OCI-LY1 (cell line): ENCODE measurements at regions not wholly inside any gene's neighbourhood (a gene's known extent, or its start where the extent isn't known, plus 50 kb on each side); places are given as distances from the start of the nearest gene placed in this dataset.

ENCODE experiments used
- H2AFZ ChIP-seq: fragments of 200-600 bp; sonication (generic), shearing (Covaris generic); 2 replicates; pipeline ENCODE4 v1.6.0; 2014; ENCODE audit warnings: antibody characterized with exemption, mild to moderate bottlenecking, low read length
- H3F3A ChIP-seq: fragments of 200-600 bp; sonication (generic), shearing (Covaris generic); 2 replicates; pipeline ENCODE4 v1.6.0; 2014; ENCODE audit warnings: mild to moderate bottlenecking, antibody characterized with exemption, low read length, moderate library complexity; ENCODE audit not compliant: insufficient read depth
- H3K27ac ChIP-seq: fragments of 200-600 bp; sonication (generic); 2 replicates; pipeline ENCODE4 v1.5.1; 2014; ENCODE audit warnings: low read length, mixed run types, mild to moderate bottlenecking, low read depth; ENCODE audit not compliant: poor library complexity, severe bottlenecking
- H3K27me3 ChIP-seq: fragments of 200-600 bp; sonication (generic); 2 replicates; pipeline ENCODE4 v1.6.0; 2014; ENCODE audit warnings: antibody characterized with exemption, mild to moderate bottlenecking, low read length, moderate library complexity; ENCODE audit not compliant: insufficient read depth
- H3K36me3 ChIP-seq: fragments of 200-600 bp; sonication (generic); 2 replicates; pipeline ENCODE4 v1.6.1; 2014; ENCODE audit warnings: mild to moderate bottlenecking, antibody characterized with exemption, low read length, moderate library complexity, mixed read lengths; ENCODE audit not compliant: insufficient read depth
- H3K4me1 ChIP-seq: fragments of 200-600 bp; sonication (generic); 2 replicates; pipeline ENCODE4 v1.5.1; 2014; ENCODE audit warnings: mild to moderate bottlenecking, low read length, moderate library complexity; ENCODE audit not compliant: insufficient read depth, severe bottlenecking
- H3K4me2 ChIP-seq: fragments of 200-600 bp; sonication (generic), shearing (Covaris generic); 2 replicates; pipeline ENCODE4 v1.6.1; 2014; ENCODE audit warnings: low read length
- H3K4me3 ChIP-seq: fragments of 200-600 bp; sonication (generic); 2 replicates; pipeline ENCODE4 v1.5.1; 2014; ENCODE audit warnings: low read length, low read depth, mild to moderate bottlenecking, mixed read lengths; ENCODE audit not compliant: poor library complexity, severe bottlenecking
- H3K79me2 ChIP-seq: fragments of 200-600 bp; shearing (Covaris generic); 2 replicates; pipeline ENCODE4 v1.6.1; 2016; ENCODE audit warnings: mixed run types, low read length, mixed read lengths; ENCODE audit not compliant: insufficient read depth
- H3K9ac ChIP-seq: fragments of 200-600 bp; sonication (generic), shearing (Covaris generic); 2 replicates; pipeline ENCODE4 v1.6.1; 2014; ENCODE audit warnings: mild to moderate bottlenecking, low read length, mixed read lengths
- H3K9me2 ChIP-seq: fragments of 200-600 bp; sonication (generic), shearing (Covaris generic); 2 replicates; pipeline ENCODE4 v1.6.1; 2014; ENCODE audit warnings: low read depth, mild to moderate bottlenecking, low read length, mixed read lengths
- H3K9me3 ChIP-seq: fragments of 200-600 bp; shearing (Covaris generic); 2 replicates; pipeline ENCODE4 v1.6.1; 2014; ENCODE audit warnings: low read length, mixed read lengths
- H4K20me1 ChIP-seq: fragments of 200-600 bp; sonication (generic), shearing (Covaris generic); 2 replicates; pipeline ENCODE4 v1.6.0; 2016; ENCODE audit warnings: mild to moderate bottlenecking, low read length; ENCODE audit not compliant: insufficient read depth
- CTCF ChIP-seq: fragments of 200-600 bp; sonication (generic), shearing (Covaris generic); IDR thresholded peaks from 2 replicates; pipeline ENCODE4 v1.5.1; 2017; ENCODE audit warnings: mild to moderate bottlenecking, antibody characterized with exemption, low read length, moderate library complexity, mixed read lengths
- EZH2 ChIP-seq: fragments of 200-600 bp; sonication (generic), shearing (Covaris generic); IDR thresholded peaks from 2 replicates; pipeline ENCODE4 v1.8.0; 2017; ENCODE audit warnings: borderline replicate concordance, mixed run types, mild to moderate bottlenecking, antibody characterized with exemption, low read length, moderate library complexity, mixed read lengths

DNA sequence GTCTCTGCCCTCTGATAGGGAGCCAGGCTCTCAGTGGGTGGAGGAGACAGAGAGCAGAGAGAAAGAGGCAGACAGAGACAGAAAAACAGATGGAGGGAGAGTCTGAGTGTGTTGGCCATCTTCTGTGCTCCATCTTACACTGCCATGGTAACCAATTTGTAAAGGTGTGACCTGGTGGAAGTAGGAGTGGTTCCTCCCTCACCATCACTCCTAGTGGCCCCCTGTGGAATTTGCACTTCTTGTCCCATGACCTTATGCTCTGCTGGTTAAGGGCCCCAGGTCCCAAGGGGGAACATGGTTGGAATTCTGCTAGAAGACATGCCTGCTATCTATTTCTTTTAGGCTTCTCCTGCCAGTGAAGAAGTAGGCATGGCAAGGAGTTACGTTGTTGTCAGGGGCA is 376.7 kb upstream of the CCDC196 start:
- H3K79me2 ChIP-seq, result no peaks in the 10 kb centered on the region
- no peak overlapping the region for H2AFZ ChIP-seq
- no peaks in the 10 kb centered on the region for H4K20me1 ChIP-seq
- H3K4me3 ChIP-seq, result no peak overlapping the region
- H3K27ac ChIP-seq, result no peak overlapping the region
- H3K4me2 ChIP-seq, result no peak overlapping the region
- H3K9me2 ChIP-seq, result no peaks in the 10 kb centered on the region
- H3K27me3 ChIP-seq, result 0 out of 2 replicates have a peak, but pooled peaks cover 3% of the 10 kb centered on the region
- TF ChIP-seq CTCF (no peak), EZH2 (no peak)
- H3K9ac ChIP-seq, result no peak overlapping the region
- H3K9me3 ChIP-seq, result no peaks in the 10 kb centered on the region
- H3K36me3 ChIP-seq, result no peaks in the 10 kb centered on the region
- no peaks in the 10 kb centered on the region for H3K4me1 ChIP-seq
- no peaks in the 10 kb centered on the region for H3F3A ChIP-seq

DNA sequence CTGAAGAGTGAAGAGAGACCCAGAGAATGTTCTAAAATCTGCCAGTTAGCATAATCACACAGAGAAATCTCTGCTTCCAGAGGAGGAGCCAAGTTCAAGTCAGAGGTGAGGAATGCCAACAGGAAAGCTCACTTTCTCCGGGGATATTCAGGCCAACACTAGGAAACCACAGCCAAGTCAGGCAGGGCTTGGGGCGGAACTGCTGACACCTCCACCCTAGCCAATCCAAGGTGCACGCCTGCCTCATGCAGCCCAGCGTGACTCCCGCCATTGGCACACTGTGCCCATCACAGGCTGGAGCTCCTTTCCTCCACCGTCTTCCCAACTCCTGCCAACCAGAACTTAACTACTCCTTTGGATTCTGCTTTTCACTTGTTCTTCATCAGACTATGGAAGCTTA is 374.3 kb upstream of the CCDC196 start:
- H3K9ac ChIP-seq, result no peak overlapping the region
- no peak overlapping the region for H3K4me2 ChIP-seq
- no peaks in the 10 kb centered on the region for H3K9me3 ChIP-seq
- no peaks in the 10 kb centered on the region for H4K20me1 ChIP-seq
- H3K27ac ChIP-seq, result no peak overlapping the region
- no peaks in the 10 kb centered on the region for H3K9me2 ChIP-seq
- no peaks in the 10 kb centered on the region for H3F3A ChIP-seq
- H3K79me2 ChIP-seq, result no peaks in the 10 kb centered on the region
- no peaks in the 10 kb centered on the region for H3K36me3 ChIP-seq
- no peaks in the 10 kb centered on the region for H3K4me1 ChIP-seq
- no peak overlapping the region for H3K4me3 ChIP-seq
- 0 out of 2 replicates have a peak, but pooled peaks cover 3% of the 10 kb centered on the region for H3K27me3 ChIP-seq
- TF ChIP-seq EZH2 (no peak), CTCF (no peak)
- no peak overlapping the region for H2AFZ ChIP-seq

DNA sequence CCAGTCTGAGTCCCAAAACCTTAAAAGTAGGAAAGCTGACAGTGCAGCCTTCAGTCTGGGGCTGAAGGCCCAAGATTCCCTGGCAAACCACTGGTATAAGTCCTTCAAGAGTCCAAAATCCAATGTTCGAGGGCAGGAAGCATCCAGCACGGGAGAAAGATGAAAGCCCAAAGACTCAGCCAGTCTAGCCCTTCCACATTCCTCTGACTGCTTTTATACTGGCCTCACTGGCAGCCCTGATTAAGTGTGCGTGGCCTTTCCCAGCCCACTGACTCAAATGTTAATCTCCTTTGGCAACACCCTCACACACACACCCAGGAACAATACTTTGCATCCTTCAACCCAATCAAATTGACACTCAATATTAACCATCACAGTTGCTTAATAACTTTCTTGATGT is 372.1 kb upstream of the CCDC196 start:
- no peak overlapping the region for H3K4me3 ChIP-seq
- H3K9ac ChIP-seq, result no peak overlapping the region
- no peaks in the 10 kb centered on the region for H3K9me3 ChIP-seq
- H3K27me3 ChIP-seq, result no peaks in the 10 kb centered on the region
- H3K79me2 ChIP-seq, result no peaks in the 10 kb centered on the region
- H3K36me3 ChIP-seq, result no peaks in the 10 kb centered on the region
- TF ChIP-seq EZH2 (no peak), CTCF (no peak)
- H3K4me2 ChIP-seq, result no peak overlapping the region
- no peaks in the 10 kb centered on the region for H4K20me1 ChIP-seq
- no peak overlapping the region for H3K27ac ChIP-seq
- no peaks in the 10 kb centered on the region for H3K9me2 ChIP-seq
- no peaks in the 10 kb centered on the region for H3K4me1 ChIP-seq
- no peak overlapping the region for H2AFZ ChIP-seq
- no peaks in the 10 kb centered on the region for H3F3A ChIP-seq
